CD1c-positive myeloid dendritic cell (primary cell): ENCODE measurements at regions not wholly inside any gene's neighbourhood (a gene's known extent, or its start where the extent isn't known, plus 50 kb on each side); places are given as distances from the start of the nearest gene placed in this dataset.

ENCODE experiments used
- DNase-seq: peaks from one replicate; pipeline ENCODE4 v3.0.0-alpha.2; 2016; ENCODE audit errors: extremely low spot score

GRCh38 chr3:150022381-150023238 lies 51.9 kb upstream of the PFN2 start:
- no peak for DNase-seq

GRCh38 chr3:150020527-150020926 lies 49.8 kb upstream of the PFN2 start:
- no peak for DNase-seq
